ENCODE measurements at regions not wholly inside any gene's neighbourhood (a gene's known extent, or its start where the extent isn't known, plus 50 kb on each side); places are given as distances from the start of the nearest gene placed in this dataset.

DNA sequence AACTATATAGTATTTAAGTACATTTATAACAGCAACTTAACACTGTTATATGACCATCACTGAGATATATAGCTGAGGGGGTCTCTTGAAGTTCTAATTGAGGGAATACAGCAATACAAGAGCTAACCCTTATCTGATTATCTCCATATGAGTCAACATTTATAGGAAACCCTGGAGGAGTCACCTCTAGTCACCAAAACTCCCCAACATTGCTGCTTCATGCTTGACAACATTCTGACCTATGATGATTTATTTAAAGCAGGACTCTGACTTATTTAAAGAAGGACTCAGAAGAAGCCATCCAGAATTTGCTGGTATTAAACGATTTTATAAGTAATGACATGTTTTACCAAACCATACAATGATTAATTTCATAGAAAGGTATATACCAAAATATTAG, 182.6 kb upstream of the NOX3 start:
- ChIA-PET POLR2A (no interaction called here), CTCF (no interaction called here)
- FAIRE-seq (no peak), DNase-seq (ENCODE audit: low read depth in 1 of 2, low spot score in 1 of 2) (no peak), ATAC-seq (no peak)
- H3K9me3 ChIP-seq: no peaks in the 10 kb centered on the region
- H3K4me2 ChIP-seq: no peak overlapping the region
- no peak overlapping the region for H3K4me3 ChIP-seq
- H3K27ac ChIP-seq: no peak overlapping the region
- H3K4me1 ChIP-seq: no peaks in the 10 kb centered on the region
- 7% methylated on average over 1 of the region's 1 CpG for WGBS (ENCODE audit: missing lambda C conversion rate)
- no peak for TF ChIP-seq HOXB13 (CRISPR knock-in tag; IDR thresholded peaks at IDR 0.05; ENCODE audit: low read depth)
- TF ChIP-seq RAD21 (conservative IDR thresholded peaks at IDR 0.05 in 1 of 2, IDR thresholded peaks at IDR 0.05 in 1 of 2): no peak
- no peak for TF ChIP-seq ESRRA (IDR thresholded peaks at IDR 0.05; ENCODE audit: borderline replicate concordance, low read length)
- TF ChIP-seq KDM1A (IDR thresholded peaks at IDR 0.05; ENCODE audit: low read depth): no peak
- no peak for TF ChIP-seq FOSL2 (IDR thresholded peaks at IDR 0.05)
- TF ChIP-seq FOSL2 (CRISPR knock-in tag; IDR thresholded peaks at IDR 0.05): no peak
- TF ChIP-seq, protein P1, sequence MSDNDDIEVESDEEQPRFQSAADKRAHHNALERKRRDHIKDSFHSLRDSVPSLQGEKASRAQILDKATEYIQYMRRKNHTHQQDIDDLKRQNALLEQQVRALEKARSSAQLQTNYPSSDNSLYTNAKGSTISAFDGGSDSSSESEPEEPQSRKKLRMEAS (IDR thresholded peaks at IDR 0.05): no peak
- TF ChIP-seq, protein P2, sequence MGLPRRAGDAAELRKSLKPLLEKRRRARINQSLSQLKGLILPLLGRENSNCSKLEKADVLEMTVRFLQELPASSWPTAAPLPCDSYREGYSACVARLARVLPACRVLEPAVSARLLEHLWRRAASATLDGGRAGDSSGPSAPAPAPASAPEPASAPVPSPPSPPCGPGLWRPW (IDR thresholded peaks at IDR 0.05): no peak
- no peak for TF ChIP-seq POLR2AphosphoS2 (conservative IDR thresholded peaks at IDR 0.05; ENCODE audit: low read length)
- TF ChIP-seq FOSB (CRISPR knock-in tag; IDR thresholded peaks at IDR 0.05): no peak
- no peak for TF ChIP-seq NFE2L2 (conservative IDR thresholded peaks at IDR 0.05; ENCODE audit: low read length)
- TF ChIP-seq CHD2 (IDR thresholded peaks at IDR 0.05; ENCODE audit: low read length, partially characterized antibody): no peak
- no peak for TF ChIP-seq MYC (IDR thresholded peaks at IDR 0.05; ENCODE audit: borderline replicate concordance, low read length)

GRCh38 chr6:155635416-155635815, 179.8 kb upstream of the NOX3 start:
- TF ChIP-seq E2F6 (IDR thresholded peaks at IDR 0.05; ENCODE audit: borderline replicate concordance, low read depth): no peak
- Histone ChIP-seq H3K4me3 (no peak overlapping the region), H3K27ac (no peak overlapping the region), H3K4me2 (no peak overlapping the region), H3K9me3 (no peaks in the 10 kb centered on the region), H3K4me1 (no peaks in the 10 kb centered on the region)
- ATAC-seq (no peak), FAIRE-seq (no peak), DNase-seq (ENCODE audit: low read depth in 1 of 2, low spot score in 1 of 2) (no peak)
- CTCF ChIA-PET: no interaction called here
- 67% methylated on average over 2 of the region's 3 CpGs for WGBS (ENCODE audit: missing lambda C conversion rate)
- POLR2A ChIA-PET: no interaction called here

GRCh38 chr6:155630085-155630484, 174.4 kb upstream of the NOX3 start:
- 31% methylated on average over 2 of the region's 2 CpGs for WGBS (ENCODE audit: missing lambda C conversion rate)
- Histone ChIP-seq H3K9me3 (no peaks in the 10 kb centered on the region), H3K4me2 (no peak overlapping the region), H3K27ac (no peak overlapping the region), H3K4me1 (no peaks in the 10 kb centered on the region), H3K4me3 (no peak overlapping the region)
- ChIA-PET POLR2A (no interaction called here), CTCF (no interaction called here)
- DNase-seq (ENCODE audit: low read depth in 1 of 2, low spot score in 1 of 2) (no peak), FAIRE-seq (no peak), ATAC-seq (no peak)
- TF ChIP-seq SREBF2 (IDR thresholded peaks at IDR 0.05) (no peak), MAFK (IDR thresholded peaks at IDR 0.05; ENCODE audit: partially characterized antibody) (peak; percentile 29)

GRCh38 chr6:155629652-155630051, 174.0 kb upstream of the NOX3 start:
- ChIA-PET CTCF (no interaction called here), POLR2A (no interaction called here)
- TF ChIP-seq CTCF (IDR thresholded peaks at IDR 0.05) (no peak), RAD21 (conservative IDR thresholded peaks at IDR 0.05 in 1 of 2, IDR thresholded peaks at IDR 0.05 in 1 of 2) (no peak), ZSCAN20 (CRISPR knock-in tag; IDR thresholded peaks at IDR 0.05) (no peak), HOXB5 (CRISPR knock-in tag; IDR thresholded peaks at IDR 0.05) (no peak), JUN (IDR thresholded peaks at IDR 0.05) (no peak), FOSB (CRISPR knock-in tag; IDR thresholded peaks at IDR 0.05) (no peak), EHF (CRISPR knock-in tag; IDR thresholded peaks at IDR 0.05) (no peak), RCOR1 (IDR thresholded peaks at IDR 0.05; ENCODE audit: low read depth, low read length) (no peak), CHD4 (IDR thresholded peaks at IDR 0.05; ENCODE audit: borderline replicate concordance) (no peak), RNF2 (IDR thresholded peaks at IDR 0.05; ENCODE audit: borderline replicate concordance, low read depth) (no peak), ZNF302 (CRISPR knock-in tag; IDR thresholded peaks at IDR 0.05) (no peak), MYC (IDR thresholded peaks at IDR 0.05; ENCODE audit: borderline replicate concordance, low read length) (no peak), SREBF2 (IDR thresholded peaks at IDR 0.05) (no peak), JUNB (IDR thresholded peaks at IDR 0.05) (no peak), FOXS1 (CRISPR knock-in tag; IDR thresholded peaks at IDR 0.05) (no peak)
- TF ChIP-seq, protein P3, sequence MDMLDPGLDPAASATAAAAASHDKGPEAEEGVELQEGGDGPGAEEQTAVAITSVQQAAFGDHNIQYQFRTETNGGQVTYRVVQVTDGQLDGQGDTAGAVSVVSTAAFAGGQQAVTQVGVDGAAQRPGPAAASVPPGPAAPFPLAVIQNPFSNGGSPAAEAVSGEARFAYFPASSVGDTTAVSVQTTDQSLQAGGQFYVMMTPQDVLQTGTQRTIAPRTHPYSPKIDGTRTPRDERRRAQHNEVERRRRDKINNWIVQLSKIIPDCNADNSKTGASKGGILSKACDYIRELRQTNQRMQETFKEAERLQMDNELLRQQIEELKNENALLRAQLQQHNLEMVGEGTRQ (IDR thresholded peaks at IDR 0.05): no peak
- TF ChIP-seq, protein P1 (IDR thresholded peaks at IDR 0.05): no peak
- 46% methylated on average over 6 of the region's 6 CpGs for WGBS (ENCODE audit: missing lambda C conversion rate)
- Histone ChIP-seq H3K4me2 (no peak overlapping the region), H3K27ac (no peak overlapping the region), H3K4me1 (no peaks in the 10 kb centered on the region), H3K9me3 (no peaks in the 10 kb centered on the region), H3K4me3 (no peak overlapping the region)
- DNase-seq (ENCODE audit: low read depth in 1 of 2, low spot score in 1 of 2): no peak
- no peak for ATAC-seq
- FAIRE-seq: no peak

Data from A549 (cell line).